Mesenchymal stem cell (in vitro differentiated cells and primary cell): ENCODE measurements at regions not wholly inside any gene's neighbourhood (a gene's known extent, or its start where the extent isn't known, plus 50 kb on each side); places are given as distances from the start of the nearest gene placed in this dataset.

Experiments used
- DNase-seq: peaks from one replicate; pipeline ENCODE4 v3.0.0-alpha.2; 2013
- H2AFZ ChIP-seq: one replicate; pipeline ENCODE4 v1.6.1; 2013; ENCODE audit warnings: low read depth, mild to moderate bottlenecking, control low read depth, inconsistent platforms, low read length, moderate library complexity
- H2AK5ac ChIP-seq: 2 replicates; pipeline ENCODE4 v1.6.1; 2013; ENCODE audit warnings: low read length, moderate library complexity, mild to moderate bottlenecking, inconsistent platforms; ENCODE audit not compliant: severe bottlenecking
- H2BK120ac ChIP-seq: one replicate; pipeline ENCODE4 v1.6.1; 2013; ENCODE audit warnings: low read depth, mild to moderate bottlenecking, inconsistent platforms, low read length, moderate library complexity
- H2BK12ac ChIP-seq, 2 experiments: one replicate each; pipeline ENCODE4 v1.6.1; 2013; ENCODE audit warnings: inconsistent platforms in 2 of 2, low read length in 2 of 2, mild to moderate bottlenecking in 2 of 2, moderate library complexity in 2 of 2, control low read depth in 1 of 2
- H2BK15ac ChIP-seq: one replicate; pipeline ENCODE4 v1.6.1; 2013; ENCODE audit warnings: mild to moderate bottlenecking, low read depth, inconsistent platforms; ENCODE audit not compliant: poor library complexity, severe bottlenecking
- H2BK5ac ChIP-seq: 2 replicates; pipeline ENCODE4 v1.6.1; 2013; ENCODE audit warnings: low read depth, mild to moderate bottlenecking, low read length, control low read depth, inconsistent platforms; ENCODE audit not compliant: poor library complexity, severe bottlenecking
- H3K14ac ChIP-seq, 2 experiments: one replicate each; pipeline ENCODE4 v1.6.1; 2013; ENCODE audit warnings: inconsistent platforms in 2 of 2, low read length in 2 of 2, control low read depth in 1 of 2, mild to moderate bottlenecking in 1 of 2, moderate library complexity in 1 of 2
- H3K18ac ChIP-seq, 2 experiments: one replicate each; pipeline ENCODE4 v1.6.1; 2013; ENCODE audit warnings: inconsistent platforms in 2 of 2, low read length in 2 of 2, control low read depth in 1 of 2, low read depth in 1 of 2, mild to moderate bottlenecking in 1 of 2
- H3K23ac ChIP-seq, 2 experiments: one replicate each; pipeline ENCODE4 v1.6.1; 2013; ENCODE audit warnings: inconsistent platforms in 2 of 2, low read length in 2 of 2, mild to moderate bottlenecking in 2 of 2, moderate library complexity in 2 of 2, control low read depth in 1 of 2
- H3K27ac ChIP-seq: 2 replicates; pipeline ENCODE4 v1.5.1; 2013; ENCODE audit warnings: mild to moderate bottlenecking, moderate library complexity, low read length, control low read depth, inconsistent platforms; ENCODE audit not compliant: poor library complexity, severe bottlenecking
- H3K27me3 ChIP-seq, 2 experiments: 2 replicates each; pipeline versions ENCODE4 v1.6.1 to v1.7.0; 2013; ENCODE audit warnings: low read length in 2 of 2, mild to moderate bottlenecking in 2 of 2, moderate library complexity in 2 of 2, control low read depth in 1 of 2, inconsistent platforms in 1 of 2; ENCODE audit not compliant: control insufficient read depth in 1 of 2, insufficient read depth in 1 of 2
- H3K36me3 ChIP-seq, 2 experiments: 2 replicates each; pipeline versions ENCODE4 v1.6.1 to v1.7.0; 2013; ENCODE audit warnings: low read length in 2 of 2, control low read depth in 1 of 2, inconsistent platforms in 1 of 2, low read depth in 1 of 2, mild to moderate bottlenecking in 1 of 2; ENCODE audit not compliant: insufficient read depth in 2 of 2, control insufficient read depth in 1 of 2
- H3K4ac ChIP-seq, 2 experiments: one replicate each; pipeline ENCODE4 v1.6.1; 2013; ENCODE audit warnings: inconsistent platforms in 2 of 2, low read length in 2 of 2, mild to moderate bottlenecking in 2 of 2, moderate library complexity in 2 of 2, control low read depth in 1 of 2, low read depth in 1 of 2
- H3K4me1 ChIP-seq: 2 replicates; pipeline ENCODE4 v1.6.1; 2013; ENCODE audit warnings: low read depth, low read length, control low read depth; ENCODE audit not compliant: control insufficient read depth, insufficient read depth
- H3K4me2 ChIP-seq: 2 replicates; pipeline ENCODE4 v1.6.1; 2013; ENCODE audit warnings: low read length, mild to moderate bottlenecking, inconsistent platforms; ENCODE audit not compliant: poor library complexity, severe bottlenecking
- H3K4me3 ChIP-seq, 2 experiments: 2 replicates each; pipeline versions ENCODE4 v1.5.1 to v1.7.0; 2013; ENCODE audit warnings: low read length in 2 of 2, mild to moderate bottlenecking in 2 of 2, control low read depth in 1 of 2, low read depth in 1 of 2; ENCODE audit not compliant: insufficient read depth in 1 of 2
- H3K79me1 ChIP-seq: replicated peaks from 2 replicates; pipeline ENCODE4 v1.6.1; 2013; ENCODE audit warnings: mild to moderate bottlenecking, control low read depth, low read length, inconsistent platforms; ENCODE audit not compliant: poor library complexity, severe bottlenecking
- H3K9ac ChIP-seq: 2 replicates; pipeline ENCODE4 v1.7.0; 2013; ENCODE audit warnings: mild to moderate bottlenecking, low read length, moderate library complexity
- H3K9me3 ChIP-seq: 2 replicates; pipeline ENCODE4 v1.7.0; 2013; ENCODE audit warnings: mild to moderate bottlenecking, low read length; ENCODE audit not compliant: control insufficient read depth
- H4K8ac ChIP-seq: one replicate; pipeline ENCODE4 v1.6.1; 2013; ENCODE audit warnings: inconsistent platforms, mild to moderate bottlenecking, low read length, moderate library complexity
- H4K91ac ChIP-seq: one replicate; pipeline ENCODE4 v1.6.1; 2013; ENCODE audit warnings: mild to moderate bottlenecking, low read length, inconsistent platforms
- WGBS: methylation state at CpG from one replicate; pipeline ENCODE4 v1.1.7; 2013; ENCODE audit warnings: mixed read lengths; 5-methylcytosine and 5-hydroxymethylcytosine counted together

GRCh38 chr1:90144820-90145219 is 149.9 kb downstream of the ZNF326 start:
- Histone ChIP-seq H2BK5ac (no peak overlapping the region), H2AK5ac (no peak overlapping the region), H2BK12ac (no peak overlapping the region), H3K9ac (no peak overlapping the region), H3K4me2 (no peak overlapping the region), H3K4ac (no peak overlapping the region), H3K36me3 (no peaks in the 10 kb centered on the region), H3K18ac (no peak overlapping the region), H3K14ac (no peak overlapping the region), H2AFZ (no peak overlapping the region), H2BK120ac (no peak overlapping the region), H3K27me3 (no peaks in the 10 kb centered on the region), H2BK15ac (no peak overlapping the region), H3K27ac (no peak overlapping the region), H3K79me1 (no peaks in the 10 kb centered on the region), H3K9me3 (peaks cover under 1% of the 10 kb centered on the region), H3K23ac (no peak overlapping the region), H3K4me3 (no peak overlapping the region), H4K91ac (no peak overlapping the region), H4K8ac (no peak overlapping the region), H3K4me1 (no peaks in the 10 kb centered on the region)
- WGBS: 43% methylated on average over 1 of the region's 1 CpG
- DNase-seq: no peak

GRCh38 chr1:90143591-90143990 is 148.7 kb downstream of the ZNF326 start:
- Histone ChIP-seq H3K23ac (no peak overlapping the region), H4K91ac (no peak overlapping the region), H2BK120ac (no peak overlapping the region), H3K27ac (no peak overlapping the region), H3K4me3 (no peak overlapping the region), H4K8ac (no peak overlapping the region), H3K4me2 (no peak overlapping the region), H3K4me1 (no peaks in the 10 kb centered on the region), H2BK12ac (no peak overlapping the region), H3K18ac (no peak overlapping the region), H3K9me3 (peaks cover 9% of the 10 kb centered on the region), H3K79me1 (no peaks in the 10 kb centered on the region), H3K4ac (no peak overlapping the region), H2AK5ac (no peak overlapping the region), H2AFZ (no peak overlapping the region), H3K9ac (no peak overlapping the region), H3K36me3 (no peaks in the 10 kb centered on the region), H3K14ac (no peak overlapping the region), H3K27me3 (no peaks in the 10 kb centered on the region), H2BK5ac (no peak overlapping the region), H2BK15ac (no peak overlapping the region)
- WGBS: 100% methylated on average over 1 of the region's 1 CpG
- no peak for DNase-seq

- no peak overlapping the region for H2BK12ac ChIP-seq
Measured at GRCh38 chr1:90142697-90143096, 147.8 kb downstream of the ZNF326 start.

GRCh38 chr1:90139837-90140236 is 144.9 kb downstream of the ZNF326 start:
- no peaks in the 10 kb centered on the region for H3K27me3 ChIP-seq
- no peak overlapping the region for H2AK5ac ChIP-seq
- H2AFZ ChIP-seq: no peak overlapping the region
- H3K27ac ChIP-seq: no peak overlapping the region
- H2BK15ac ChIP-seq: no peak overlapping the region
- H3K9ac ChIP-seq: no peak overlapping the region
- peaks cover 9% of the 10 kb centered on the region for H3K9me3 ChIP-seq
- H2BK12ac ChIP-seq: no peak overlapping the region
- H3K18ac ChIP-seq: no peak overlapping the region
- H4K8ac ChIP-seq: no peak overlapping the region
- H3K36me3 ChIP-seq: no peaks in the 10 kb centered on the region
- H3K79me1 ChIP-seq: no peaks in the 10 kb centered on the region
- no peak overlapping the region for H3K14ac ChIP-seq
- no peak overlapping the region for H3K23ac ChIP-seq
- no peak overlapping the region for H3K4me2 ChIP-seq
- no peak overlapping the region for H2BK5ac ChIP-seq
- H3K4ac ChIP-seq: no peak overlapping the region
- H4K91ac ChIP-seq: no peak overlapping the region
- H2BK120ac ChIP-seq: no peak overlapping the region
- no peaks in the 10 kb centered on the region for H3K4me1 ChIP-seq
- H3K4me3 ChIP-seq: no peak overlapping the region
- no peak for DNase-seq

More at GRCh38 chr1:90142697-90143096, 147.8 kb downstream of the ZNF326 start:
- Histone ChIP-seq H4K91ac (no peak overlapping the region), H3K36me3 (no peaks in the 10 kb centered on the region), H3K18ac (no peak overlapping the region), H3K9ac (no peak overlapping the region), H2BK15ac (no peak overlapping the region), H3K27me3 (no peaks in the 10 kb centered on the region), H2AFZ (no peak overlapping the region), H3K23ac (no peak overlapping the region), H4K8ac (no peak overlapping the region), H3K79me1 (no peaks in the 10 kb centered on the region), H2BK5ac (no peak overlapping the region), H3K4me2 (no peak overlapping the region), H3K4ac (no peak overlapping the region), H3K27ac (no peak overlapping the region), H2AK5ac (no peak overlapping the region), H3K14ac (no peak overlapping the region), H3K4me1 (no peaks in the 10 kb centered on the region), H3K4me3 (no peak overlapping the region), H3K9me3 (peaks cover 9% of the 10 kb centered on the region), H2BK120ac (no peak overlapping the region)
- DNase-seq: no peak
- 65% methylated on average over 2 of the region's 2 CpGs for WGBS
